ENCODE measurements at regions not wholly inside any gene's neighbourhood (a gene's known extent, or its start where the extent isn't known, plus 50 kb on each side); places are given as distances from the start of the nearest gene placed in this dataset.

- no peak for DNase-seq
Measured at GRCh38 chr11:39809833-39810232, 1649.6 kb downstream of the LRRC4C start.

GRCh38 chr11:39807904-39808303, 1651.5 kb downstream of the LRRC4C start:
- no peak for DNase-seq

GRCh38 chr11:39806652-39807051, 1652.8 kb downstream of the LRRC4C start:
- DNase-seq, result no peak

- DNase-seq, result no peak
Measured at GRCh38 chr11:39804271-39804670, 1655.2 kb downstream of the LRRC4C start.

- no peak for DNase-seq
Measured at GRCh38 chr11:39786682-39787081, 1672.8 kb downstream of the LRRC4C start.

- no peak for DNase-seq
Measured at GRCh38 chr11:39786281-39786680, 1673.2 kb downstream of the LRRC4C start.

- DNase-seq, result peak in 1 of 51 donors; percentile 2
Measured at GRCh38 chr11:39784873-39785272, 1674.6 kb downstream of the LRRC4C start.

GRCh38 chr11:39780131-39780530, 1679.3 kb downstream of the LRRC4C start:
- no peak for DNase-seq

GRCh38 chr11:39777035-39777434, 1682.4 kb downstream of the LRRC4C start:
- DNase-seq, result no peak

- no peak for DNase-seq
Measured at GRCh38 chr11:39772525-39773137, 1686.8 kb downstream of the LRRC4C start.

GRCh38 chr11:39768214-39768613, 1691.2 kb downstream of the LRRC4C start:
- no peak for DNase-seq

GRCh38 chr11:39745401-39745800, 1714.1 kb downstream of the LRRC4C start:
- DNase-seq, result no peak

- no peak for DNase-seq
Measured at GRCh38 chr11:39741066-39741465, 1718.4 kb downstream of the LRRC4C start.

- DNase-seq, result peak in 1 of 51 donors; percentile 1
Measured at GRCh38 chr11:39736351-39736750, 1723.1 kb downstream of the LRRC4C start.

GRCh38 chr11:39732001-39732400, 1727.5 kb downstream of the LRRC4C start:
- DNase-seq, result no peak

- no peak for DNase-seq
Measured at GRCh38 chr11:39725081-39725480, 1734.4 kb downstream of the LRRC4C start.

GRCh38 chr11:39724404-39724803, 1735.0 kb downstream of the LRRC4C start:
- DNase-seq, result no peak

GRCh38 chr11:39712581-39712980, 1746.9 kb downstream of the LRRC4C start:
- DNase-seq, result no peak

GRCh38 chr11:39690856-39691255, 1768.6 kb downstream of the LRRC4C start:
- no peak for DNase-seq

- DNase-seq, result no peak
Measured at GRCh38 chr11:39683951-39684554, 1775.4 kb downstream of the LRRC4C start.

- DNase-seq, result no peak
Measured at GRCh38 chr11:39683288-39683950, 1776.0 kb downstream of the LRRC4C start.

GRCh38 chr11:39681428-39681827, 1778.0 kb downstream of the LRRC4C start:
- no peak for DNase-seq

- no peak for DNase-seq
Measured at GRCh38 chr11:39678996-39679395, 1780.5 kb downstream of the LRRC4C start.
